ENCODE measurements at regions not wholly inside any gene's neighbourhood (a gene's known extent, or its start where the extent isn't known, plus 50 kb on each side); places are given as distances from the start of the nearest gene placed in this dataset.

DNA sequence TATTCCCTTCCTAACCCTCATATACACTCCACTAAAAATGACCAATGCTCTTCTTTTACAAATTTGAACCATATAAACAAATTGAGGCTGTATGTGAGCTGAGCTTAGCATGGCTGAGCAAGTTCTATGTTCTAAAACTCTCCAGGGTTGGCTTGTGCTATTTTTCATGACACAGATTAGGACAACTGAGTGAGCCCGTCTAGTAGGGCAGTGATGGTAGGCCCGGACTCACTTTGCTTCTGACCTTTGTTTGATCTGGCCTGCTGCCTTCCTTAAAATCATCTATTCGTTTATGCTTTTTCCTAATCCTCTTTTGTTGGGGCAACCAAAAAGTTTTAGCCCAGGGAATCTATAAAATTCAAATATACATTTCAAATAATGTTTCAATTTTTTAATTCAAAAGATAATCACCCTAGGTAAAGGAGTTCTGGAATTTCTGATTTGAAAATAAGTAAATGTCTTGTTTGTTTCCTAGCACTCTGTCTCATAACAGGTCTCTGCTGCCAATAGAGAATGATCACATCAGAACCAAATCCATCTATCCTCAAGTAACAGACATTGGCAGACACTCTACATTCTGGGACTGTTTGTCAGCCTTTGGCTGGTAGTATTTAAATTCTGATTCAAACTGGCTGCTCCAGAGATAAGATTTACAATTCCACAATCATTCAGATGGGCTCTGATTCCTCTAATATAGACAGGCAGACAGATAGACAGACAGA is 217.0 kb upstream of the TARS1 start:
- DNase-seq = no peak

GRCh38 chr5:33224285-33224961 is 216.3 kb upstream of the TARS1 start:
- no peak for DNase-seq

DNA sequence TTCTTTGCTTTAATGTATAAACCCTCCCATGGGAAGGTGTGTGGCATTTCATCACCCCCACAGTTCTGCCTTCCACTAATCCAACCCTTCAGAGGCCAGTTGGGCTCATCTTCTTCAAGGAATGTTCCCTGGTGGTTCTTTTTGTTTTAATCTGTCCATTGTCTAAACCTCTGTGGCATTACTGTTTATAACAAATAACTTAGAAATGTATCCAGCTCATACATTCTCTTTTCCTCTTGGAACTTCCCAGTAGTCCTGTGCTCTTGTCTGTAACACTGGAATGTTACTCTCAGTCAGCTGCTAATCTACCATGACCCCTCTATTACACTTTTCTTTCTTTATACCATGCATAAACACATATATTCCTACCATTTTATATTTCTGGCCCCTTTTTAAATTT is 213.5 kb upstream of the TARS1 start:
- DNase-seq = no peak

GRCh38 chr5:33227746-33228145 is 213.0 kb upstream of the TARS1 start:
- no peak for DNase-seq

DNA sequence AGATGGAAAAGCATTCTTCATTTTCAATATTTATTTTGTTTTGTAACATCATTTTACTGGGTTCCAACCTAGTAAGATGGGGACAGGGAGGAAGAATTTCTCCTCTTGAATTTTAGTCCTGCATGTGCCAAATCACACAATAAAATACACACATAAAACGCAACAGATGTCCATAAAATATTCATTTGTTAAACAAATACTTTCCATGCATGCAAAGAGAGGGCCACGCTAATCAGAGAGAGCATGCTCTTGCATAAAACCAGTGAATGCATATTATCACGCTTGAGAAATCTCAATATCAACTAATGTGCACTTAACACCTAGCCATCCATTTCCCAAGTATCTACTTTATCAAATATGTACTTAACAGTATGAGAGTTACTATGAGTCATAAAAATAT is 212.6 kb upstream of the TARS1 start:
- DNase-seq = no peak

- DNase-seq = no peak
These were observed 211.5 kb upstream of the TARS1 start for GRCh38 chr5:33229216-33229615.

- DNase-seq = no peak
These were observed 210.2 kb upstream of the TARS1 start for GRCh38 chr5:33230467-33231078.

- no peak for DNase-seq
These were observed 209.5 kb upstream of the TARS1 start for GRCh38 chr5:33231214-33231710.

DNA sequence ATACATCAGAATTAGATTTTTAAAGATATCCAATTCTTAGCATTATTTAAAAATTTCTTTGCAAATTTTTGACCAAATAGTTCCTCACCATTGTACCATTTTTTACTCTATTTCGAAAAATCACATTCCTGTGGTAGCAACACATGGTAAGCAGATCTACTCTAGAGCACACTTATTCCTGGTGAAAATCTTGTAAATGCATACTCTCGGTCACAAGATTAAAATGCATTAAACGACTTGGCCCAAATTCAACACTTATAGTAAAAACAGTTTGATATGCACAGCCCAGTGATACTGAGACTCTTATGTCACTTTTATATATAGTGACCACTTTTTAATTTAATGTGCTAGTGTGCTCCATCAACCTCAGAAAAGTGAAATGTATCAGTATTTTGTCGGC is 208.8 kb upstream of the TARS1 start:
- DNase-seq = no peak

- DNase-seq = no peak
These were observed 207.8 kb upstream of the TARS1 start for GRCh38 chr5:33232731-33233505.

GRCh38 chr5:33235304-33235703 is 205.5 kb upstream of the TARS1 start:
- DNase-seq = no peak

DNA sequence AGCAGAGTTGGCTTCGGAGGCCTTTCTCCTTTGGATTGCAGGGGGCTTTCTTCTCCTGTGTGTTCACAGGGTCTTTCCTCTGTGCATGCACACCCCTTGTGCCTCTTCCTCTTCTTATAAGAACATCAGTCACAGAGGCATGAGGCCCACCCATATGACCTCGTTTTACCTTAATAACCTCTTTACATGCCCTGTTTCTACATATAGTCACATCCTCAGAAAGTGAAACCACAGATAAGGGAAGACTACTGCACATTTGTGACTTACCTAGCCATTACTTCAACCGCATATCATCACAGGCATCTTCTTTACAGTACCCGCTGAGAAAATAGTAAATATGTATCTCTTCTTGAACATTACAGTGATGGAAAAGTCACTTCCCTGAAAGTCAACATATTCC is 204.9 kb upstream of the TARS1 start:
- DNase-seq = no peak

DNA sequence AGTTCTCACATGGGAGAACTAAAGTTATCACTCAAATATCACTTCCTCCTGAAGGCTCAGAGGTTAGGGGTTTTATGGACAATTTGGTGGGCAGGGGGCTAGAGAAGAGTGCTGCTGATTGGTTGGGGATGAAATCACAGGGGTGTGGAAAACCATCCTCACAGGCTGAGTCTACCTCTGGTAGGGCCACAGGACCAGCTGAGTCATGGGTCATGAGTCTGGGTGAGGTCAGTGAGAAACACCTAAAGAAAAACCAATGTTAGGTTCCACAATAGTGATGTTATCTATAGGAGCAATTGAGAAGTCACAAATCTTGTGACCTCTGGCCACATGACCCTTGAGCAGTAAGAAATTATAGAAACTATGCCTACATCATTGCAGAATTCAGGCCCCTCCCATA is 203.3 kb upstream of the TARS1 start:
- DNase-seq = no peak

DNA sequence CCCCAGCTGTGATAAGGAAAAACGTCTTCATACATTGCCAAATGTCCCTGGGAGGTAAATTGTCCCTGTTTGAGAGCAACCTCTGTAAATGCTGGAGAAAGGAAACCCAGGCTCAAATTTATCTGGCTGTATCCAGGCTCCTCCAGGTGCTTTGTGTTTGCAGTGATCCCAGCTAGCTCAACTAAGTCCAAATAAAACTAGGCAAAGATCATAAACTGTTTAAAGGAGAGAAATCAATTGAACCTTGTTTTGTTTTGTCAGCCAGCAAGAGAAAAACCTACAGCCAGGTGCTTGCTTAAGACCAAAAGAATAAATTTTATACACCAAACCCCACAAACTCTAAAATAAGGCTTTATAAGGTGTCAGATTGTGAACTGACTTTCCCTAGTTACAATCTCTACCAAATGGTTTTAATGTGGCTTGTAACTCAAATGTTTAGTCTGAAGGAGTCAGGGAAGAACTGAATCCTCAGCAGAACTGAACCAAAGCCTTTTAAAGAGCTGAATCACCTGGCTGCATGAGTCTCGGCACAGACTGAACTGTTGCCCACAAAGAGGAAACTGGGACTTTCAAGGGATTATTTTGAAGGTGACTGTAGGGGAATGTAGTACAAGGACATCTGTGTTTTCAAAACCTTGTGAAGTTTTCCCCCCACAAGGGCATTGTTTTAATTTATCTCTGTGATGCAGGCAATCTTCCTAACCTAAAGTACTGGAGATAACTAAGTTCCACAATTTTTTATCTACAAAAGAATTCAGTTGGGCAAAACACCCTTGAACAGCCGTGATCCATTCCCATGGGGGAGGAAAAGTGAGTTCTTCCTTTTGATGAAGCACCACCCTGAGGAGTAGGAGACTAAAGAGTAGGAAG is 201.7 kb upstream of the TARS1 start:
- no peak for DNase-seq

DNA sequence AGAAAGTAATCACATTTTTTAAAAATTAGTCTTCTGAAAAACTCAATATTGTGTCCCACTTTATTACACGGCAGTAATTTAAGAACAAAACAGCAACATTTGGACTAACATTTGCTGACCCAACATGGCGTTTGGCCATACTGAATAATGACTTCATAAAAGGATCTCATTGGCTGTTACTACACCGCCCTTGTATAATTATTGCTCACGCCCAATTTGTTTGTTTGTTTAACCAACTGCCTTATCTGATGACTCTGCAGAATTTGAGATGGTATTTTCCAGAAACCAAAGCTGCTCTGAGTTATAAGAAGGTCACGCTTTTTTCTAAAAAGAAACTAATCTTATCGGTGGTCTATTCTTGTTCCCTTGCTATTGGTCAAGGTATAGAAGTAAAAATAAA is 200.2 kb upstream of the TARS1 start:
- no peak for DNase-seq

- no peak for DNase-seq
These were observed 199.0 kb upstream of the TARS1 start for GRCh38 chr5:33241802-33242201.

- no peak for DNase-seq
These were observed 198.5 kb upstream of the TARS1 start for GRCh38 chr5:33242277-33242676.

DNA sequence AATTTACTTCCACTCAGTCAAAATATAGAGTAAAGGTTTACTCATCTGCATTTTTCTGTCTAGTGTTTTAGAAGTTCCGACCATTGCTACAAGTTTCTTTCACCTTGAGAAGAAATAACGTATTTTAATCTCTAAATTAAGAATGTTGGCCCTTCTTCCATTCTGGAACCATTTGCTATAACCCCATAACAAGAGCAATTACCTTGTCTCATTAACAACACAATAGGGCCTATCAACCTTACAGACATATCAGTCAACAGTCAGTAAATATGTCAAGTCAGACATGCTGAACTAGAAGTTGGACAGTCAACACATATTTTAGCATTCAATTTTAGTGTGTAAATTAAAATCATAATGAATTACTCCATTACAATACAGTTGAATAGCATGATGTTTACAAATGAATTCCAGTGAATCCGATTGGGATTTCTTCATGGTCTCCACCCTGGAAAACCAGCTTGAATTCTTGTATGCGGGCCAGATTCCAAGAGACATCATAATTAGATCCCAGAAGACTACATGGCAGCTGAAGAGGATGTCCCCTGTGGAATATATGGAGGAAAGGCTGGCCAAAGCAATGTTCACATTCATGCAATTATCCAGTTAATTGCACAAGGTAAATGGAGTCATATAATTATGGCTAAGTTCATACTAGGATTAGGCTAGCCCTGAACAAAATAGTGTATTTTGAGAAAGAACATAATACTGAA is 196.2 kb upstream of the TARS1 start:
- DNase-seq = no peak

- DNase-seq = no peak
These were observed 186.2 kb upstream of the TARS1 start for GRCh38 chr5:33254579-33254978.

GRCh38 chr5:33257807-33258429 is 182.8 kb upstream of the TARS1 start:
- DNase-seq = no peak

DNA sequence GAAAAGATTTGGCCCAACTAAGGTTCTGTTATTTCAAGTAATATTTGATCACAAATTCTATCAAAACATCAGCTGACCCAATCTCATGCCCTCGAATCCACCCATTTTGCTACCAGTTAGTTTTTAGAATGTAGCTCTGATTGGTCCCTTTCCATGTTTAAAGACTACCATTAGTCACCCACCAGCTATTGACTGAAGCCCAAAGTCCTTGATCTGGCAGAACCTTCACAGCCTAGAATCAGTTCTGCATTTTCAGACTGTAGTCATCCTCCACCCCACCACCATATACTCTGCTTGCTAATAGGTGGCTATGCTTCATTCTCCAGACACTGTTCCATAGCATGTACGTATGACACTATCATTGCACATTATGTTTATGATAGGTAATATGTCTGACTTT is 182.2 kb upstream of the TARS1 start:
- no peak for DNase-seq
